C4-2B (cell line): ENCODE measurements at regions not wholly inside any gene's neighbourhood (a gene's known extent, or its start where the extent isn't known, plus 50 kb on each side); places are given as distances from the start of the nearest gene placed in this dataset.

Source experiments
- ZFX ChIP-seq: fragments of 450-650 bp; IDR thresholded peaks from 2 replicates; pipeline ENCODE4 v1.6.1; 2017
- TF ChIP-seq, protein P1 (sequence below): fragments of 450-650 bp; conservative IDR thresholded peaks from 2 replicates; pipeline ENCODE4 v1.5.1; 2017; ENCODE audit warnings: mild to moderate bottlenecking

GRCh38 chr22:27389727-27390075 is 411.9 kb downstream of the MN1 start:
- TF ChIP-seq, protein P1, sequence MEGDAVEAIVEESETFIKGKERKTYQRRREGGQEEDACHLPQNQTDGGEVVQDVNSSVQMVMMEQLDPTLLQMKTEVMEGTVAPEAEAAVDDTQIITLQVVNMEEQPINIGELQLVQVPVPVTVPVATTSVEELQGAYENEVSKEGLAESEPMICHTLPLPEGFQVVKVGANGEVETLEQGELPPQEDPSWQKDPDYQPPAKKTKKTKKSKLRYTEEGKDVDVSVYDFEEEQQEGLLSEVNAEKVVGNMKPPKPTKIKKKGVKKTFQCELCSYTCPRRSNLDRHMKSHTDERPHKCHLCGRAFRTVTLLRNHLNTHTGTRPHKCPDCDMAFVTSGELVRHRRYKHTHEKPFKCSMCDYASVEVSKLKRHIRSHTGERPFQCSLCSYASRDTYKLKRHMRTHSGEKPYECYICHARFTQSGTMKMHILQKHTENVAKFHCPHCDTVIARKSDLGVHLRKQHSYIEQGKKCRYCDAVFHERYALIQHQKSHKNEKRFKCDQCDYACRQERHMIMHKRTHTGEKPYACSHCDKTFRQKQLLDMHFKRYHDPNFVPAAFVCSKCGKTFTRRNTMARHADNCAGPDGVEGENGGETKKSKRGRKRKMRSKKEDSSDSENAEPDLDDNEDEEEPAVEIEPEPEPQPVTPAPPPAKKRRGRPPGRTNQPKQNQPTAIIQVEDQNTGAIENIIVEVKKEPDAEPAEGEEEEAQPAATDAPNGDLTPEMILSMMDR = no peak
- TF ChIP-seq ZFX = no peak
